Transverse colon (tissue), 4 donors: ENCODE measurements at regions not wholly inside any gene's neighbourhood (a gene's known extent, or its start where the extent isn't known, plus 50 kb on each side); places are given as distances from the start of the nearest gene placed in this dataset.

Experiments
- DNase-seq: peaks from one replicate; pipeline ENCODE4 v3.0.0-alpha.2; 2019
- H3K27ac ChIP-seq, 4 donors: fragments of 200-600 bp; sonication (generic); 2 replicates each; pipeline ENCODE4 v1.5.1; 2016 to 2018; ENCODE audit warnings: inconsistent platforms in 4 of 4
- H3K27me3 ChIP-seq: fragments of 200-600 bp; sonication (generic); 2 replicates; pipeline ENCODE4 v1.5.1; 2017; ENCODE audit warnings: inconsistent platforms
- H3K36me3 ChIP-seq, 4 donors: fragments of 200-600 bp; sonication (generic); 2 replicates each; pipeline ENCODE4 v1.5.1; 2017 to 2019; ENCODE audit warnings: inconsistent platforms in 4 of 4
- H3K4me1 ChIP-seq, 4 donors: fragments of 200-600 bp; sonication (generic); 2 replicates each; pipeline ENCODE4 v1.5.1; 2017 to 2020; ENCODE audit warnings: inconsistent platforms in 4 of 4
- H3K4me3 ChIP-seq, 4 donors: fragments of 200-600 bp; sonication (generic); 1 replicate in 1 of 4; 2 replicates in 3 of 4; pipeline versions ENCODE4 v1.5.1 to v1.6.1; 2017 to 2019; ENCODE audit warnings: inconsistent platforms in 4 of 4
- H3K9me3 ChIP-seq, 2 donors: fragments of 200-600 bp; sonication (generic); 2 replicates each; pipeline ENCODE4 v1.5.1; 2017 to 2019; ENCODE audit warnings: inconsistent platforms in 2 of 2
- CTCF ChIP-seq, 5 experiments: fragments of 200-600 bp in 3 of 5; fragments of 450-650 bp in 2 of 5; sonication (generic) in 3 of 5; IDR thresholded peaks; 1 replicate in 2 of 5; 2 replicates in 3 of 5; pipeline ENCODE4 v1.5.1; 2016 to 2017; ENCODE audit warnings: antibody characterized with exemption in 5 of 5, inconsistent platforms in 3 of 5, mild to moderate bottlenecking in 2 of 5, moderate library complexity in 1 of 5
- EP300 ChIP-seq: sonication (generic); formaldehyde crosslinking; IDR thresholded peaks from one replicate; pipeline ENCODE4 v1.6.1; 2017; ENCODE audit warnings: antibody characterized with exemption, low read depth
- POLR2A ChIP-seq: fragments of 450-650 bp; IDR thresholded peaks from one replicate; pipeline ENCODE4 v1.6.1; 2016; ENCODE audit warnings: antibody characterized with exemption, mild to moderate bottlenecking, moderate library complexity
- POLR2AphosphoS5 ChIP-seq, 3 donors: sonication (generic); formaldehyde crosslinking; IDR thresholded peaks; one replicate each; pipeline ENCODE4 v1.6.1; 2016; ENCODE audit warnings: antibody characterized with exemption in 3 of 3
- WGBS, 2 donors: methylation state at CpG; one replicate each; pipeline ENCODE4 v1.1.5; 2018; ENCODE audit warnings: low coverage in 1 of 2; 5-methylcytosine and 5-hydroxymethylcytosine counted together
- in situ Hi-C, 4 donors: fragments of 200-750 bp; cut with MboI; loops; one replicate each; pipeline versions ENCODE4 v1.15.0 to v1.15.1; 2017; ENCODE audit warnings: low sequenced_read_pairs in 3 of 4, low pct_ligation_motif_present in 1 of 4, low pct_unique_long_range_greater_than_20kb in 1 of 4
- intact Hi-C: fragments of 100-400 bp; cut with DNase I; formaldehyde crosslinking; loops from one replicate; pipeline ENCODE4 v1.15.1; 2023; ENCODE audit warnings: low total_unique reads

- in situ Hi-C loops: no loop called here
- H3K36me3 ChIP-seq: no peaks in the 10 kb centered on the region
- no peak overlapping the region for H3K4me3 ChIP-seq
- H3K27ac ChIP-seq: no peak overlapping the region
- H3K4me1 ChIP-seq: peaks cover 9 to 17% (median 11%) of the 10 kb centered on the region in 4 donors
- no peaks in the 10 kb centered on the region for H3K9me3 ChIP-seq
- intact Hi-C loops: no loop called here
- no peak for TF ChIP-seq EP300
- TF ChIP-seq POLR2A: no peak
- no peak for TF ChIP-seq POLR2AphosphoS5 (IDR thresholded peaks at IDR 0.05)
- TF ChIP-seq CTCF (IDR thresholded peaks at IDR 0.05): no peak
- WGBS, 2 donors: 95 to 100% methylated on average over 1 to 4 of the region's 4 CpGs
- no peaks in the 10 kb centered on the region for H3K27me3 ChIP-seq
- DNase-seq: no peak
These were observed 73.3 kb upstream of the NANOS1 start for GRCh38 chr10:118955951-118956801.

DNA sequence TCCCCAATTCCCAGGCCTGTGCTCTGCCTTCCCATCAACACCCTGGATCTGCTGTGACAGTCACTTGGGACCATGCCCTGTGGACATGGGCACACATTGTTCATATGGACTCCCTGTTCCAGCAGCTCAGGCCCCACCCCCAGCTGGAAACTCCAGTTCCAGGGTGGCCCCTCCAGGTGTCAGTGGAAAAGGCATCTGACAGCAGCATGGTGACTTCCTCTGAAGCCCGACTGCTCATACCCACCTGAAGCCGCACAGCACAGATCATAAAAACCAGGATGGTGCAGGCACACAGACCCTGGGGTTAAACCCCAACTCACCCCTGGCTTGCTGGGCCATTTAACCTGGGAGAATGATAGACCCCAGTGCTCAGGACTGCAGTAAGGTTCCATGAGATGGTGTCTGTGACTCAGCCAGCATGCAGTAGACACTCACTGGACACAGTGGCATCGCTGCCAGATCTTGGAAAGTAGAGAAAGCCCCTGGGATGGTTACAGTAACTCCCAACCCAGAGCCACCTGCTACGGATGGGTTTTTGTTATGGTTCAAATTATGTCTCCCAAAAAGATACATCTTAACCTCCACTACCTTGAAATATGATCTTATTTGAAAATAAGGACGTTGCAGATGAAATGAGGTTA lies 72.6 kb upstream of the NANOS1 start:
- H3K4me1 ChIP-seq: peaks cover 9 to 17% (median 11%) of the 10 kb centered on the region in 4 donors
- no peaks in the 10 kb centered on the region for H3K36me3 ChIP-seq
- TF ChIP-seq CTCF (IDR thresholded peaks at IDR 0.05) (no peak), EP300 (no peak), POLR2A (no peak), POLR2AphosphoS5 (IDR thresholded peaks at IDR 0.05) (no peak)
- no peak overlapping the region for H3K27ac ChIP-seq
- WGBS, 2 donors: 75 to 78% methylated on average over 2 to 5 of the region's 5 CpGs
- H3K9me3 ChIP-seq: no peaks in the 10 kb centered on the region
- H3K4me3 ChIP-seq: no peak overlapping the region
- DNase-seq: no peak
- intact Hi-C loops (no loop called here), in situ Hi-C loops (no loop called here)
- no peaks in the 10 kb centered on the region for H3K27me3 ChIP-seq

DNA sequence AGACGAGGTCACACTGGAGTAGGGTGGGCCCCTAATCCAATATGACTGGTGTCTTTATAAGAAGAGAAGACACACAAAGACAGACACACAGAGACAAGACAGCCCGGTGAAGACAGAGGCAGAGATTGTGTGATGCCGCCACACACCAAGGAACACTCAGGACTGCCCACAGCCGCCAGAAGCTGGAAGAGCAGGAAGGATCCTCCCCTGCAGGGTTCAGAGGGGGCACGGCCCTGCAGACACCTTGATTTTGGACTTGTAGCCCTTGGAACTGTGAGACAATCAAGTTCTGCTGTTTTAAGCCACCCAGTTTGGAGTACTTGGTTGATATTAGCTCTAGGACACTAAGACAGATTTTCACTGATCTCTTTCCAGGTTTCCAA lies 72.1 kb upstream of the NANOS1 start:
- Histone ChIP-seq H3K4me3 (no peak overlapping the region), H3K9me3 (no peaks in the 10 kb centered on the region), H3K27me3 (no peaks in the 10 kb centered on the region), H3K36me3 (no peaks in the 10 kb centered on the region), H3K27ac (no peak overlapping the region), H3K4me1 (peaks cover 9 to 17% (median 11%) of the 10 kb centered on the region in 4 donors)
- 88 to 94% methylated on average over 3 to 5 of the region's 5 CpGs for WGBS, 2 donors
- in situ Hi-C loops: no loop called here
- DNase-seq: no peak
- TF ChIP-seq EP300: no peak
- no peak for TF ChIP-seq POLR2A
- TF ChIP-seq CTCF (IDR thresholded peaks at IDR 0.05): no peak
- no peak for TF ChIP-seq POLR2AphosphoS5 (IDR thresholded peaks at IDR 0.05)
- intact Hi-C loops: no loop called here

- peaks cover 9 to 17% (median 11%) of the 10 kb centered on the region in 4 donors for H3K4me1 ChIP-seq
- intact Hi-C loops (no loop called here), in situ Hi-C loops (no loop called here)
- H3K9me3 ChIP-seq: no peaks in the 10 kb centered on the region
- 93 to 96% methylated on average over 3 to 12 of the region's 12 CpGs for whole genome bisulfite sequencing, 2 donors
- no peak for TF ChIP-seq POLR2A
- no peak for TF ChIP-seq POLR2AphosphoS5 (IDR thresholded peaks at IDR 0.05)
- TF ChIP-seq EP300: no peak
- TF ChIP-seq CTCF (IDR thresholded peaks at IDR 0.05): no peak
- H3K27me3 ChIP-seq: no peaks in the 10 kb centered on the region
- no peak overlapping the region for H3K4me3 ChIP-seq
- H3K36me3 ChIP-seq: no peaks in the 10 kb centered on the region
- H3K27ac ChIP-seq: no peak overlapping the region
- no peak for DNase-seq
These were observed 71.5 kb upstream of the NANOS1 start for GRCh38 chr10:118957966-118958365.
